PC-3 (cell line): ENCODE measurements at regions not wholly inside any gene's neighbourhood (a gene's known extent, or its start where the extent isn't known, plus 50 kb on each side); places are given as distances from the start of the nearest gene placed in this dataset.

Experiments
- CTCF ChIP-seq: fragments of 300-600 bp; sonication (generic); conservative IDR thresholded peaks from 2 replicates; pipeline ENCODE4 v1.5.1; 2017; ENCODE audit warnings: antibody characterized with exemption, low read depth, mild to moderate bottlenecking, low read length
- EZH2 ChIP-seq: fragments of 300-600 bp; sonication (generic); IDR thresholded peaks from one replicate; pipeline ENCODE4 v1.6.1; 2017; ENCODE audit warnings: antibody characterized with exemption, mild to moderate bottlenecking, low read length; ENCODE audit not compliant: unreplicated experiment
- EZH2phosphoT487 ChIP-seq: fragments of 300-600 bp; sonication (generic); IDR thresholded peaks from 2 replicates; pipeline ENCODE4 v1.6.1; 2018; ENCODE audit warnings: mild to moderate bottlenecking, antibody characterized with exemption, low read length, borderline replicate concordance

GRCh38 chr2:181289698-181290097, 167.5 kb upstream of the ITGA4 start:
- TF ChIP-seq EZH2 = no peak
- TF ChIP-seq CTCF = no peak
- no peak for TF ChIP-seq EZH2phosphoT487
